CD4-positive, alpha-beta T cell treated with Interleukin-1 beta for 1 hour (primary cell): ENCODE measurements at regions not wholly inside any gene's neighbourhood (a gene's known extent, or its start where the extent isn't known, plus 50 kb on each side); places are given as distances from the start of the nearest gene placed in this dataset.
"Not testable (repeated sequence)": the region's sequence is repeated elsewhere in the genome, so short reads cannot be mapped to it uniquely, and the experiment has no call there.

Experiments
- DNase-seq, 2 donors: peaks; one replicate each; pipeline ENCODE4 v3.0.0-alpha.2; 2020 to 2022

DNA sequence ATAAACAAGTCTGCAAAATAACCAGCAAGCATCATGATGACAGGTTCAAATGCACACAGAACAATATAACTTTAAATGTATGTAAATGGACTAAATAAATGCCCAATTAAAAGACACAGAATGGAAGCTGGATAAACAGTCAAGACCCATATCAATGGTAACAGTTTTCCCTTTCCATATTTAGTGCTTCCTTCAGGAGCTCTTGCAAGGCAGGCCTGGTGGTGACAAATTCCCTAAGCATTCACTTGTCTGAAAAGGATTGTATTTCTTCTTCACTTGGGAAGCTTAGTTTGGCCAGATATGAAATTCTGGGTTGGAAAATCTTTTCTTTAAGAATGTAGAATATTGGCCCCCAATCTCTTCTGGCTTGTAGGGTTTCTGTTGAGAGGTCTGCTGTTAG is 120.2 kb upstream of the RASA1 start:
- DNase-seq = no peak

DNA sequence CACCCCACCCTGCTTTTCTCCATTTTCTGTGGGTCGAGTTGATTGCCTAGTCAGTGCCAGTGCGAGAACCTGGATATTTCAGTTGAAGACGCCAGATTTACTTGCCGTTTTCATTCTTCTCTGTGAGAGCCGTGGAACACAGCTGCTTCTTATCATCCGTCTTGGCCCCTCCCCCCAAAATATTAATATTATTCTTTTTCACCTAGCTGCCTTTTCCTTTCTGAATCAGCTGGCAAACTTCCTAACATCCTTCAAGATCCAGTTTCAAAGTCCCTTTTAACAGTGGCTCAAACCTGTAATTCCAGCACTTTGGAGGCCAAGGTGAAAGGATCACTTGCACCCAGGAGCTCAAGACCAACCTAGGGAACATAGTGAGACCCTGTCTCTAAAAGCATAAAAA is 117.1 kb upstream of the RASA1 start:
- DNase-seq = no peak

DNA sequence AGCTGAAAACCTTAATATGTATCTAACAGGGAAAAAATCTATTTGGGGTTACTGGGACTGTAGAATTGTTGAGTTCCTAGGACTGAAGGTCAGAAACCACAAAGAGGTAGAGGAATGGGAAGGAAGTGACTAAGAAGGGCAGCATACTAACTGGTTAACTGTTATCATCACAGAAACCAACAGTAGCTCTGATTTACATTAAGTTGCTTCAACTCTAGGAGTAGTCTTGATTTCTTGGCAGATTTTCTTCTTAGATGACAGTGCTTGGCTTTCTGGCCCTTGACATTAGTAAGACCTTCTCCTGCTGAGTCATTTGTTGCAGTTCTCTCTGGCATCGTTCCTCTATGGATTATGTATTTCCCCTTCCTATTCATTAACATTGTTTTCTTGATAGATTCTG is 116.1 kb upstream of the RASA1 start:
- no peak for DNase-seq

DNA sequence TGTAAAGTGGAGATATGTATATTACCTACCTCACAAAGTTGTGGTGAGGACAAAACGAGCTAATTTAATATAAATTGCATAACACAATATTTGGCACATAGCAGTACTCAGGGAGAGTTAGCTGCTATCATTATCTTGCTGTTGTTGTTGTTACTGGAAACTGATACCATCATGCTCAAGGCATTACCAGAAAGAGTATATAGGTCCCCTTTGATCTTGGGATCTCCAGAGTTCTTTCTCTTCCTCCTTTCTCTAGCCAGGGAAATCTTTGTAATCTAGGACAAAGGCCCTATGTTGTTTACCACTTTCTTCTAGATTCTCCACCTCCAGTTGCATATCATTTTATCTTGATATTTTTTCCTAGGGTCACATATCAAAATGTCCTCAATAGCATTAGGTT is 114.8 kb upstream of the RASA1 start:
- DNase-seq = no peak

DNA sequence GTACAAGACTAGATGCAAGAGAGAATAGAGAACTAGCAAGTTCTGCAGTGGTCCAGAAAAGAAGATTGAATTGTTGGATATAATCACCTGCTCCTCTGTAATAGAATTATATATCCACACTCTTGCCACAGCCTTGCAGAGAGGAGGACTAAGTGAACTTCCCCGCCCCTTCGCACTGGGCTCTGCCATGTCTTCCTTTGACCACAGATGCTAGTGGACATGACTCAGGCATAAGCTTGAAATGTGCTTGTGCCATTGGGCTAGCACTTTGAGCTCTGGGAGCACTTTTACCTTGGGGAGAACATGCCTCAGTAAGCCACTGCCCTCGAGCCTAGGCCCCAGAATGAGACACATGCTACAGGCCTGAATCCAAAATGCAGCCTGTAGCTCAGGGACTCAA is 113.5 kb upstream of the RASA1 start:
- DNase-seq = no peak

DNA sequence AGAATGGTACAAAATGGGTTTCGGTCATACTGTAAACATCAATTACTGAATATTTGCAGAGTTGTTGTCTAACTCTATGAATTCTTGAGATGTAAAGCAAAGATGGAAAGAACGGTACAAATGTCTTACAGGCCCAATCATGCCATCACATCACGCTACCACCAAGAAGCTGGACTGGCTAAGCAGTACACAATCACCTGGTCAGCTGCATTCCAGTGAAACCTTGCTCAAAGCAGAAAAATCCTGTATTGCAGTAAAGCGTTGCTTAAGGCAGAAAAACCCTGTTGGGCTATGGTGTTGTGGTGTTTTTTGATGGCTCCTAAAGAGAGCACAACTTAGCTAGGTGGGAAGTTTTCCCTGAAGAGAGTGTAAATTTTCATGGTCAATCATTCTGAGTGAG is 112.6 kb upstream of the RASA1 start:
- no peak for DNase-seq

DNA sequence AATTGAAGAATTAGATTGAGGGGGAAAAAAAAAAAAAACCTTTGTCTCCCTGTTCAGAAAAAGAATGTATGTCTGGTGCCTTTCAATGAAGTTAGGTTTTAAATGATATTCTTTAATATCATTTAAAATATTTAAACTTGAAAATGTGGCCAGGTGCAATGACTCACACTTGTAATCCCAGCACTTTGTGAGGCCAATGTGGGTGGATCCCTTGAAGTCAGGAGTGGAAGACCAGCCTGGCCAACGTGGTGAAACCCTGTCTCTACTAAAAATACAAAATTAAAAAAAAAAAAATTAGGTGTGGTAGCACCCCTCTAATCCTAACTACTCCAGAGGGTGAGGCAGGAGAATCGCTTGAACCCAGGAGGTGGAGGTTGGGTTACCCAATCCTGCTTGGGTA is 111.1 kb upstream of the RASA1 start:
- DNase-seq = no peak

DNA sequence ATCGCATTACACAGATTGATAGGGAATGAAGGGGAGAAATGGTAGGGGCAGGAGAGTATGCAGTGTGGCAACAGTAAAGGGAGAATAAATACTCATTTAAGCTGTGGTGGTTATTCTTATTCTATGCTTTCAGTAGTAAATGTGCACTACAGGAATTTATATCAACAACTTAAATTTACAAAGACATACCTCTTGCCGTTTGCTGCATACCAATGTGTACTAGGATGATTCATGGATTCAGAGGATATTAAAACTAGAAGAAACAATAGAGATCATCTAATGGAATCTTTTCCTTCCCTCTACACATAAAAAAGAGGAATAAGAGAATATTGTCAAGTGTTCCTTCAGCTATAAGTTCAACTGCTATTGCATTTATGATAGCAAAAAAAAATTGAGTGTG is 103.3 kb upstream of the RASA1 start:
- DNase-seq = no peak

DNA sequence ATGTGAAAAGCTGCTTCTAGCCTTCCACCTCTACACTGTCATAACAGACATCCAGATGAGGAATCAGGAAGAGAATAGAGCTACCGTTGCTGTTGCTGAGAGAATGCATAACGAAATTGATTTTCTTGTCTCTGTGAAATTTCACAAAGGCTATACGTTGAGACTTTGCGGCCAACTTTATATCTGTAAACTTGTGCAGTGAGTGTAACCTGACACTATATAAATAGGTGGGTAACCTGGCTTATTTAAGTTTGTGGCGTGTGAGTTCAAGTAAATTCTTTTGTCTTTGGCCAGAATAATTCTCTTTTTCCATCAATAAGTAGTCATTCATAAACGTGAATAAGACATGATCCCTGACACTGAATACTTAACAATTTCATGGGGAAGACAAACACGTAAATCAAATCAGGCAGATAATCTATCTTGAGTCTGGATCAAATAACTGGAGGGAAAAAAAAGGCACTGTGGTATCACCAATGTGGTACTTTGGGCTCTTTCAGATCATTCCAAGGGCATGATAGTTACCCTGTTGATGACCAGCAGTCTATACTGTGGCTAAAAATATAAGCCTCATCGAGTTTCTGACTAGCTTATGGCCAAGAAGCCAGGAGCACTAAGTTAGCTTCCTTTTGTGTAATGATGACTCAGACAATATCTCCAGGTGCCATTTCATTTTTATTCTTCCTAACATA is 98.2 kb upstream of the RASA1 start:
- DNase-seq = no peak

DNA sequence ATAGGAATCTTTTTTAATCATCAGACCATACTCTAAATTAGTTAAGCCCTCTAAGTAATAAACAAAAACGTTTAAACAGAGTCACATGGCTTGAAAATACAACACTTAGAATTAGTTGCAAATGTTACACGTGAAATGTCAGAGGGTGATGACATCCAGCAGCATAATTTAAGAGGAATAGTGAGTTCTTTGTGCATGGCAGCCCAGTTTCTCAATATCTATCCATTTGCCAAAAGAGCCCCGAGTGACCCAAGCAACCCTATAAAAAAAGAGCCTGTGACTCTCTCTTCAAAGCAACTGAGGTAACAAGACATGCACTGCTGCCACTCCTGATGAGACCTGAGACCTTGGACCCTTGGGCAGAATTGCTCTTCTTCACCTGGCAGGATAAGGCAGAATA is 96.9 kb upstream of the RASA1 start:
- DNase-seq = no peak

DNA sequence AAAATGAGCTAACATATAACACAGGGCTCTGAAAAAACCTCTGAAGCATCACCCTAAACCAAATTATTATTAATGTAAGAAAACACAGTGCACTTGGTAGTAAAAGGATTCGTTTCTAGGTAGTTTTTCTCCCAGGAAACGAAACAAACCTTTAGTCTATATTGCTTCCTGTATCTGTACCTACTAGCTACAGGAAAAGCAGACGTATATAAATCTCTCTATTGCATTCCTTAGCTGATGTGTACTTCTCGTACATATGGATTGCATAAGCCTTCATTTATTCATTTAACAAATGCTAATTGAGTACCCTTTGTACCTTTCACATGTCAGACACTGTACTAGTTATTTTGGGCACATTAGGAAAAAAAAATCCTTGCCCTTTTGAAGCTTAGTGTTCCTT is 85.0 kb upstream of the RASA1 start:
- DNase-seq = peak in 1 of 2 donors; percentile 4

DNA sequence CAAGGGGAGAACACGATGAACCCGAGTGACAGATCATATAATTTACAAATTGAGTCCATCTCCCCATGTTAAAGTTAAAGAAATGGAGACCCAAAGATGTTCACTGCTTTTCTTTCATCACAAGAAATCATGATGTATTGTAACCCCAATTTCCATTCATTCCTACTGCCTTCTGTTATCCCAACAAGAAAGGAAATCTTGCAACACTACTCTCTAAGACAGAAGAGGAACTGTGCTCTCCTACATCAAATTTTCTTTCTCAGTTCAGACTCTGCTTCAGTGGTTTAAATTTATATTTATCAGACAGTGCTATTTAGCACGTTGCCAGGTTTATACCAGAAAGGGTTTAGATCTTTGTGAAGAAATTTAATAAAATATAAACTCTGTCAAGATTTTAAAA is 83.8 kb upstream of the RASA1 start:
- DNase-seq = no peak

DNA sequence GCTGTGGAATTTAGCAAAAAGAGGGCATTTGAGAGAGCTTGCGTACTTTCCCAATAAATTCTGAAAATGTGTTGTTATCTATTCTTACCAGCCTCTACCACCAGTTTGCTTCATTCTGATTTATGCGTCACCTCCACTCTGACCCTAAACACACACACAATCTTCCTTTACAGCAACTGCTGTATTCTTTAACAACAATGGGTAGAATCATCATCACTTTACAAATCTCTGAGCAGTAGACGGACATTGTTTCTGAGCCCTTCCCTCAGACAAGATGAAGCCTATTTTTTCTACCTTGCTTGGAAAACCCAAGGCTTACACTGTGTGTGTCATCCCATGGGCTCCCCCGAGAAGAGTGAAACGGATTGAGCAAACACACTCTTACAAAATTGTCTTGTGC is 83.1 kb upstream of the RASA1 start:
- DNase-seq = no peak

DNA sequence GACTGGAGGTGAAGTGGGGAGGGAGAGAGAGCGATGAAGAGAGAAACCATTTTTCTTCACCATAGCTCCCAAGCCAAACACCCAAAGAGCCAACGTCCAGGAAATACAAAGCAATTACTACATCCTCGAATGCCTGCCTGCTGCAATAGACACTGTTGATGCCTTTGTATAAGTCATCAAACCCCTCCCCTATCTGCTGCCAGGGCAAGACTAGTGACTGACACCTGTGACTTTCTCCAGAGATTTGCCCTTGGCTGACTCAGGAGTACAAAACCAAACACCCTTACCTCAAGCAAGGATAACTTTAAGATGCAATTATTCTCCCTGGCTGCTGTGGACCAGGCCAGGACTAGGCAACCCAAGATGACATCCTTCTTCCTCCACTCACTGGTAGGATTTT is 81.8 kb upstream of the RASA1 start:
- no peak for DNase-seq

DNA sequence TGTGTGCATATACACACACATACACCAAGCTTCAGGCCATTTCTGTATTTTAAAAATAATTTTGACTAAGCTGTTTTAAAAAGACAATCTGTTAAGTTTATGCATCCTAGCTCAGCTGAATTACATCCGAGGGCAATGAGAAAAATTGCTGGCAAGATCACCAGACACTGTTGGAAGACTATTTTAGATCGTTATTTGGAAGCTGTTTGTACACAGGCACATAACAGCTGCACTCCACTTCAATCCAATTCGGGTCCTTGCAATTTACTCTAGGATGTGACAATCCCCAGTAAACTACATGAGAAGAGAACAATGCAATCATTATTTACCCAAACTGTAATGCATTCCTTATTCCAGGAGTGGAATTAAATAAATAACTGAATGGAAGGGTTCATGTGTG is 79.3 kb upstream of the RASA1 start:
- DNase-seq = no peak

DNA sequence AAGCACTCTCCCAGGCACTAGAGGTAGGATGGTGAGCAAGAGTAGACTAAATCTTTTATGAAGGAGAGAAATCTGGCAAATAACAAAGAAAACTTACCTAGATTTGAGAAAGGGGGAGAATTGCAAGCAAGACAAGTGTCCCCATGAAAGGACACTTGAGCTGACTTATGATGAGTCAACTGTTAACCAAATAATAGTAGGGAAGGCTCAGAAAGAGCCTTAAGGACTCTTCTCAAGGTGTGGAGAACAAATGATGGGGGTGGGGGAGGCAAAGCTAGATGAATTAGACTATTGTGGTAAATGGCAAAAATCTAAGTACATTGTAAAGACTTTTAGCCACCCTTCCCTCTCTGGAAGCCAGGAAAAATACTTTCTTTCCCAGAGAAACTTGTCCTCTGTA is 77.6 kb upstream of the RASA1 start:
- no peak for DNase-seq

DNA sequence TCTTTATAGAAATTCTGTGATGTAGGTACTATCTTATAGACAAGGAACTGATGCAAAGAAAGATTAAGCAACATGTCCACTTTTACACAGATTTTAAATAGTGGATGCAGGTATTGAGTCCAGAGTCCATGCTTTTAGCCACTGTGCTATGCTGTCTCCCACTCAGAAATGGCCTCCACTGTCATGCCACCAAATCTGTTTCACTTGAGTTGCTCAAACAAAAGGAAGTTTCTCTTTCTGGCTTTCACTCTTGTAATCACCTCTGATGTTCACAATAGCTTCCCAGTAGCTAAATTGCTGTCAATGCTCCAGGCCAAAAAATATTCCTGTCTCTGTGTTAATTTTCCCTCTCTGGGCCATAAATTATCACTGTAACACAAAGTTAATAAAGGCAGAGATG is 77.0 kb upstream of the RASA1 start:
- DNase-seq = no peak

DNA sequence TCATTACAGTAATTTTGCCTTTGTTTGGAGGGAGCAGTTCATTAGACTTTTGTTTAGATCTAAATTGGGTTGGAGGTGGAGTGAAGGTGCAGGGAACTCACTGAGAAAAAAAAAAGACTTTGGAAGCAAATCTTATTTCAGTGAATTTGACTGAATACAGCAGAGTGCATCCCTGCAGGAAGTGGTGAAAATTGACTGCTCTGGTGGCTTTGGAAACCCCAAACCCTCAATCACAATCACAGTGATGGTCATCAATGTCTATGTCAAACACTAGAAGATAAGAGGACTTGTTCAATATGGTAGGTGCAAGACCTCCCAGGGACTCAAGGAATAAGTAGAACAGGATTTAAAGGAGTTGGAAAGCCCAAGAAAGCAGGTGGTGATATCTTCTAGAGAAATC is 76.0 kb upstream of the RASA1 start:
- DNase-seq = no peak

DNA sequence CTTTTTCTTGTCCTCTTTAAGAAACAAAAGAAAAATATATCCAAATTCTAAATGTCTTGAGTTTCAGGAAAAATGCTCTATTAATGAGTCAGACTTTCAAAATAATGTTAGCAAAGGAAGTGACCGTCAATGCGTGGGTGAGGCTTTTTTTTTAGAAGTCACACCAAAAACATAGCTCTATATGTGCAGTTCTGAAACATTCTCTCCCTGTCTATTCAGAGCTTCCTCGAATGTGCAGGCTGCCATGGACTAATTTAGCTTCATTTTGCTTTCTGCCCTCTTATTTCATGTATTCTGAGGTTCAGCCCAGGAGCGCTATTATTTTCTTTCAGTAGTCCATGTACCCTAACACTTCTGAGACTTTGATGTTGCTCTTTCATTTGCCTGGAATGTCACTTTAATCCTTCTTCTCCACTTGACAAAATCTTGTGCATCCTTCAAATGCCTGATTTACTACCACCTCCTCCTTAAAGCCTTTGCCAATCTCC is 72.5 kb upstream of the RASA1 start:
- no peak for DNase-seq

DNA sequence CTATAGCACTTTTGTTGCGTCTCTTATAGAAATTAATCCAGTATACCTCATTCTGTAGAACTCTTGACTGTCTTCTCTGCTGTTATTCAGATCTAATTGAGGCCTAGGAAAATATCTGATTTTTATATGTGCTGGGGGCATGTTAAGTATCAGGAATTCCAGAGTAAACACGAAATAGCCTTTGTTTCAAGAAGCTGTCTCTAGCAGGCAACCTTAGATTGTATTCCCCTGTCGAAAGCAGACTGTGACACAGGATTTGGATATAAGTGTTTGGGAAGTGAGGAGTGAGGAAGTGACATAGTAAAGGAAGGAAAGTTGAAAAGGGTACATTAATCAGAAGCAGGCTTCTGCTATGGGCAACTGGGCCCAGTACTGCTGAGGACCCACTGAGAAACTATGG is 72.1 kb upstream of the RASA1 start:
- no peak for DNase-seq

DNA sequence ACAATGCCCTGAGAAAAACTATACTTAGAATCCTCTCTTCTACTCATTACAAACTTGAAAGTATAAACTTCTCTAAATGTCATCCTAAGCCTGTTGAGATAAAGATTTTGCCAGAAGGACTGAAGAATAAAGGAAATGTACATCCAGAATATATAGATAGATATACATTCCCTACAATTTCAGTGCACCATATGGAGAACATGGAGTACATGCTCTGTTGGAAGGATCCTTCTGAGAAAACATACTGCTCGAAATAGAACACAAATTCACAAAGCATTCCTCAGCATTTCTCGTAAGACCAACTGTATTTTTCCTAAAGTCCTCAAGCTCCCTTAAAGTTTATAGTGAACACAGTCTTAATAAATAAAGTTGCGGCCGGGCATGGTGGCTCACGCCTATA is 69.7 kb upstream of the RASA1 start:
- no peak for DNase-seq

DNA sequence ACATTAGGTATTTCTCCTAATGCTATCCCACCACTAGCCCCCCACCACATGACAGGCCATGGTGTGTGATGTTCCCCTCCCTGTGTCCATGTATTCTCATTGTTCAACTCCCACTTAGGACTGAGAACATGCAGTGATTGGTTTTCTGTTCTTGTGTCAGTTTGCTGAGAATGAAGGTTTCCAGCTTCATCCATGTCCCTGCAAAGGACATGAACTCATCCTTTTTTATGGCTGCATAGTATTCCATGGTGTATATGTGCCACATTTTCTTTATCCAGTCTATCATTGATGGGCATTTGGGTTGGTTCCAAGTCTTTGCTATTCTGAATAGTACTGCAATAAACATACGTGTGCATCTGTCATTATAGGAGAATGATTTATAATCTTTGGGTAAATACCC is 68.4 kb upstream of the RASA1 start:
- not testable (repeated sequence) for DNase-seq

DNA sequence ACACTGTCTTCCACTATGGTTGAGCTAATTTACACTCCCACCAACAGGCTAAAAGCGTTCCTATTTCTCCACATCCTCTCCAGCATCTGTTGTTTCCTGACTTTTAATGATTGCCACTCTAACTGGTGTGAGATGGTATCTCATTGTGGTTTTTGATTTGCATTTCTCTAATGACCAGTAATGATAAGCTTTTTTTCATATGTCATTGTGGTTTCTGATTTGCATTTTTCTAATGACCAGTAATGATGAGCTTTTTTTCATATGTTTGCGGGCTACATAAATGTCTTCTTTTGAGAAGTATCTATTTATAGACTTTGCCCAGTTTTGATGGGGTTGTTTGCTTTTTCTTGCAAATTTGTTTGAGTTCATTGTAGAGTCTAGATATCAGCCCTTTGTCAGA is 68.0 kb upstream of the RASA1 start:
- not testable (repeated sequence) for DNase-seq

DNA sequence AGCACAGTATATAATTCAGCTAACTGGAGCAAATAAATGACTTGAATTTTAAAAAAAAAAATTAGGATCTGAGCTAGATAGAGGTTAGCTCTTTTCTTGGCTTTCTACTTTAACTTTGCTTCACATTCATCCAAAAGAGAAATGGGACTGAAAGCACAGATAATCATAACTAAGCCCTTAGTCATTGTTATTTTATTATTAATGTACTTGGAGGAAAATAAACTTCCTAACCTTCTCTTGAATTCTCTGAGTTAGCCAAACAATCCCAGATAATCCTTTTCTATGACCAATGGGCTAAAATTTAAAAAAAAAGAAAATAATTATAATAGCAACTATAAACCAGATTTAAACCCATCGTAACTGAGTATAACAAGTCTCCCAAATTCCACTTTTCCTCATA is 57.6 kb upstream of the RASA1 start:
- DNase-seq = no peak

DNA sequence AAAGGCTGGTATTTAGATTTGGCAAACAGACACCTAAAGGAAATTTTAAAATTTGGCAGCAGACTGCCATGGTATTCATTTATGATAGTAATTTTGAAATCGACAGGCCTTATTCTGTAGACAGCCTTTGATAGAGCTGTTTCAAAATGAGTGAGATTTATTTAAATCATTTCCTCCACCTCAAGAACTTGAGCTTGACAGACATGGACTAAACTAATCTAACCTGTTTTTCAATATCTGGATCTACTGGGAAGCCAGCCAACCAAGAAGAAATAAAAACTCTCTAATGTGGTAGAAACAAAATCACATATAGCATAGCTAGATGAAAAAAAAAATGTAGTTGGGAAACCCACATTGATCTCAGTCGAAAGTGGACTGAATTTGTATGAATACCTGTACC is 56.9 kb upstream of the RASA1 start:
- no peak for DNase-seq

DNA sequence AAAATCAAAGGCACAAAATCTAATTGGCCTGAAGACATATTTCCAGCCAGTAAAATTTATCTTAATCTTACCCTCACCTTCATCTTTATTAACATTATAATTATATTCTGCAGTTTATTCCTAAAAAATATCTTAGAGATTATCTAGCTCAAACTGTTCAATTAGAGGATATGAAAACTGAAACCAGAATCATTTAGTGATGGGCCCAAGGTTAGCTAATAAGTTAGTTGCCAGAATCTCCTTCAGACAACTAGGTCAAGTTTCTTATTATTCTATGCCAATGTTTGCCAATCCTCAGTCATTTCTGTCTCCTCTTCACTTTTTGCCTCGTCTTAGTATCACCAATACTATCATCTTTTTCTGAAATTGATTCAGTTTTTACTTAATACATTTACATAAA is 56.0 kb upstream of the RASA1 start:
- no peak for DNase-seq
